Tibial nerve (tissue), 4 donors: ENCODE measurements at regions not wholly inside any gene's neighbourhood (a gene's known extent, or its start where the extent isn't known, plus 50 kb on each side); places are given as distances from the start of the nearest gene placed in this dataset.

Experiments
- DNase-seq, 2 donors: peaks; one replicate each; pipeline ENCODE4 v3.0.0-alpha.2; 2019; ENCODE audit warnings: low spot score in 2 of 2
- H3K27ac ChIP-seq, 4 donors: fragments of 200-600 bp; sonication (generic) in 3 of 4; one replicate each; pipeline ENCODE4 v1.5.1; 2017 to 2019; ENCODE audit warnings: mild to moderate bottlenecking in 1 of 4
- H3K27me3 ChIP-seq, 2 donors: fragments of 200-600 bp; sonication (generic) in 1 of 2; one replicate each; pipeline versions ENCODE4 v1.5.1 to v1.6.0; 2017 to 2019
- H3K36me3 ChIP-seq, 3 donors: fragments of 200-600 bp; sonication (generic); one replicate each; pipeline ENCODE4 v1.5.1; 2018 to 2019
- H3K4me1 ChIP-seq, 4 donors: fragments of 200-600 bp; sonication (generic) in 3 of 4; one replicate each; pipeline ENCODE4 v1.5.1; 2017 to 2019
- H3K4me3 ChIP-seq, 4 donors: fragments of 200-600 bp; sonication (generic) in 3 of 4; one replicate each; pipeline ENCODE4 v1.5.1; 2017 to 2019; ENCODE audit warnings: mild to moderate bottlenecking in 1 of 4, moderate library complexity in 1 of 4
- H3K9me3 ChIP-seq, 4 donors: fragments of 200-600 bp; sonication (generic) in 3 of 4; one replicate each; pipeline ENCODE4 v1.5.1; 2017 to 2019
- EP300 ChIP-seq, 2 donors: sonication (generic); formaldehyde crosslinking; IDR thresholded peaks; one replicate each; pipeline ENCODE4 v1.6.1; 2017; ENCODE audit warnings: antibody characterized with exemption in 2 of 2, mild to moderate bottlenecking in 1 of 2
- POLR2A ChIP-seq, 2 donors: fragments of 450-650 bp; IDR thresholded peaks; one replicate each; pipeline ENCODE4 v1.6.1; 2017; ENCODE audit warnings: antibody characterized with exemption in 2 of 2, mild to moderate bottlenecking in 2 of 2, moderate library complexity in 2 of 2
- WGBS, 2 donors: methylation state at CpG; one replicate each; pipeline ENCODE4 v1.1.5; 2018; 5-methylcytosine and 5-hydroxymethylcytosine counted together
- TF ChIP-seq, protein P1 (sequence below), 5 experiments: fragments of 200-600 bp in 3 of 5; fragments of 450-650 bp in 2 of 5; sonication (generic) in 3 of 5; IDR thresholded peaks; one replicate each; pipeline ENCODE4 v1.5.1; 2016 to 2019; ENCODE audit warnings: antibody characterized with exemption in 5 of 5, mild to moderate bottlenecking in 3 of 5, moderate library complexity in 2 of 5

- Histone ChIP-seq H3K9me3 (no peaks in the 10 kb centered on the region), H3K27me3 (no peaks in the 10 kb centered on the region), H3K36me3 (no peaks in the 10 kb centered on the region), H3K4me3 (no peak overlapping the region), H3K4me1 (peaks cover 0 to 5% (median 0%) of the 10 kb centered on the region in 4 donors), H3K27ac (no peak overlapping the region)
- DNase-seq = no peak
- WGBS, 2 donors = 72 to 75% methylated on average over 5 of the region's 5 CpGs
- TF ChIP-seq POLR2A (IDR thresholded peaks at IDR 0.05) (no peak), EP300 (IDR thresholded peaks at IDR 0.05) (peak in 1 of 2 donors; percentile 18)
These were observed 613.4 kb downstream of the ZPLD1 start for GRCh38 chr3:103048068-103048722.

GRCh38 chr3:103052236-103052830 is 617.5 kb downstream of the ZPLD1 start:
- H3K4me1 ChIP-seq = peaks cover 0 to 5% (median 0%) of the 10 kb centered on the region in 4 donors
- no peaks in the 10 kb centered on the region for H3K9me3 ChIP-seq
- no peak overlapping the region for H3K27ac ChIP-seq
- H3K4me3 ChIP-seq = no peak overlapping the region
- peak; percentile 20 to 47 for DNase-seq
- no peaks in the 10 kb centered on the region for H3K36me3 ChIP-seq
- TF ChIP-seq EP300 (IDR thresholded peaks at IDR 0.05) (peak in 1 of 2 donors; percentile 56), POLR2A (IDR thresholded peaks at IDR 0.05) (no peak)
- TF ChIP-seq, protein P1, sequence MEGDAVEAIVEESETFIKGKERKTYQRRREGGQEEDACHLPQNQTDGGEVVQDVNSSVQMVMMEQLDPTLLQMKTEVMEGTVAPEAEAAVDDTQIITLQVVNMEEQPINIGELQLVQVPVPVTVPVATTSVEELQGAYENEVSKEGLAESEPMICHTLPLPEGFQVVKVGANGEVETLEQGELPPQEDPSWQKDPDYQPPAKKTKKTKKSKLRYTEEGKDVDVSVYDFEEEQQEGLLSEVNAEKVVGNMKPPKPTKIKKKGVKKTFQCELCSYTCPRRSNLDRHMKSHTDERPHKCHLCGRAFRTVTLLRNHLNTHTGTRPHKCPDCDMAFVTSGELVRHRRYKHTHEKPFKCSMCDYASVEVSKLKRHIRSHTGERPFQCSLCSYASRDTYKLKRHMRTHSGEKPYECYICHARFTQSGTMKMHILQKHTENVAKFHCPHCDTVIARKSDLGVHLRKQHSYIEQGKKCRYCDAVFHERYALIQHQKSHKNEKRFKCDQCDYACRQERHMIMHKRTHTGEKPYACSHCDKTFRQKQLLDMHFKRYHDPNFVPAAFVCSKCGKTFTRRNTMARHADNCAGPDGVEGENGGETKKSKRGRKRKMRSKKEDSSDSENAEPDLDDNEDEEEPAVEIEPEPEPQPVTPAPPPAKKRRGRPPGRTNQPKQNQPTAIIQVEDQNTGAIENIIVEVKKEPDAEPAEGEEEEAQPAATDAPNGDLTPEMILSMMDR (IDR thresholded peaks at IDR 0.05) = no peak
- no peaks in the 10 kb centered on the region for H3K27me3 ChIP-seq
- WGBS, 2 donors = 50 to 77% methylated on average over 1 of the region's 1 CpG

DNA sequence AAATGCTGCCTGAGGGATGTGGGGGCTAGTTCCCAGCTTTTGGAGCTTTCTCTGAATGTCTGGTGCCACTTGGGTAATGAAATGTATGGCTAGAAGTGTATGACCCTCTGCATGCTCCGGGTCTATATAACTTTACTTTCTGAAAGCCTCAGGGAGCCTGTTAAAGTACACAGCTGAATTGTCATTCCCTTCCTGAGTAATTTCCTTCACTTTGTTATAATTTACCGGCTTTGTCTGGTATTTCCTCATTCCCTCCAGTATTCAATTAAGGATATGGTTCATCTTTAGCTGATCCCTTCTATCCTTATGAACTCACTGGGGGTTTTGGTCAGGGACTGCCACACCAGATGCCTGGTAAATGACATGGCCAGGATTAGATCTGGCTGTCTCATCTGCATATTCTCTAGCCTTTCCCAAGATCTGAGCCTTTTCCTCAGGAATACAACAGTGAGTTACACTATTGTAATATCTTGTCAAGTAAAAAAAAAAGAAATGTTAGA is 620.3 kb downstream of the ZPLD1 start:
- H3K27me3 ChIP-seq = no peaks in the 10 kb centered on the region
- TF ChIP-seq POLR2A (IDR thresholded peaks at IDR 0.05) (no peak), EP300 (IDR thresholded peaks at IDR 0.05) (no peak)
- TF ChIP-seq, protein P1 (IDR thresholded peaks at IDR 0.05) = no peak
- H3K4me3 ChIP-seq = no peak overlapping the region
- peaks cover 0 to 5% (median 0%) of the 10 kb centered on the region in 4 donors for H3K4me1 ChIP-seq
- H3K36me3 ChIP-seq = no peaks in the 10 kb centered on the region
- H3K9me3 ChIP-seq = no peaks in the 10 kb centered on the region
- H3K27ac ChIP-seq = no peak overlapping the region
- DNase-seq = no peak
- 28 to 58% methylated on average over 2 of the region's 2 CpGs for WGBS, 2 donors

DNA sequence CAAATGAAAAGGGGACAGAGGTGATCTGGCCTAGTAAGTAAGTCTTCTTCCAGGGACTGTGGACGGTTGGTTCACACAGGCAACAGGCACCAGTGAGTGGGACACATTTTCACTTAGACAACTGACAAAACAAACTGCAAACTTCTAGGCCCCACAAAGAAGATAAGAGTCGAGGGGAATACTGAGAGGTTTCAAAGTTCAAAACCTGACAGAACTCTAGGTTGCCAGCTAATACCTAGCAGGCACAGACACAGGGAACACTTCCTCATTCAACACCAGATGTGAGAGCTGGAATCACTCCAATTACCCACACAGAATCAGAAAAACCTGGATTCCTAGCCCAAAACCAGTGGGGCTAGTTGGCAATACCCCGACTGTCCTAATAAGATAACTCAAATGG is 621.7 kb downstream of the ZPLD1 start:
- TF ChIP-seq EP300 (IDR thresholded peaks at IDR 0.05) = no peak
- TF ChIP-seq POLR2A (IDR thresholded peaks at IDR 0.05) = no peak
- DNase-seq = no peak
- Histone ChIP-seq H3K4me3 (no peak overlapping the region), H3K27me3 (no peaks in the 10 kb centered on the region), H3K4me1 (peaks cover 0 to 5% (median 0%) of the 10 kb centered on the region in 4 donors), H3K9me3 (no peaks in the 10 kb centered on the region), H3K27ac (no peak overlapping the region), H3K36me3 (no peaks in the 10 kb centered on the region)
- WGBS, 2 donors = 66 to 72% methylated on average over 3 of the region's 3 CpGs

DNA sequence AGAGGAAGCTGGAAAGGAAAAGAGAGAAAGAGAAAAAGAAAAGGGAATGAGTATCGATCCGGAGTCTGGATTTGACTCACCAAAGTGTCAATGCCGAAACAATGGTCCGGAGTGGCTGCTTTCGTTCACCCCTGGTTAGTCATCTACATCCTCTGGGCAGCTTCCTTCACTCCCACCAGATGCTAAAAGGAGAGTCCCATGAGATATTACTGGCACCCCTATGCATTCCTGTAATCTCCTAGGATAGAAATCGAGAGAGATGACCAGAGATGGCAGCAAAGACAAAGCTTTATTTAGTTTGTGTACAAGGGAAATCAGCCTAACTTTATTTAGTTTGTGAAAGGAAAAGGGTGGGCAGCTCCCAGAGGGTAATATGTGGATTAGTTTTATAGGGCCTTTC is 622.2 kb downstream of the ZPLD1 start:
- Histone ChIP-seq H3K27ac (no peak overlapping the region), H3K4me1 (peaks cover 0 to 5% (median 0%) of the 10 kb centered on the region in 4 donors), H3K9me3 (no peaks in the 10 kb centered on the region), H3K27me3 (no peaks in the 10 kb centered on the region), H3K4me3 (no peak overlapping the region), H3K36me3 (no peaks in the 10 kb centered on the region)
- DNase-seq = no peak
- no peak for TF ChIP-seq EP300 (IDR thresholded peaks at IDR 0.05)
- TF ChIP-seq POLR2A (IDR thresholded peaks at IDR 0.05) = no peak
- 72 to 81% methylated on average over 6 of the region's 6 CpGs for WGBS, 2 donors

DNA sequence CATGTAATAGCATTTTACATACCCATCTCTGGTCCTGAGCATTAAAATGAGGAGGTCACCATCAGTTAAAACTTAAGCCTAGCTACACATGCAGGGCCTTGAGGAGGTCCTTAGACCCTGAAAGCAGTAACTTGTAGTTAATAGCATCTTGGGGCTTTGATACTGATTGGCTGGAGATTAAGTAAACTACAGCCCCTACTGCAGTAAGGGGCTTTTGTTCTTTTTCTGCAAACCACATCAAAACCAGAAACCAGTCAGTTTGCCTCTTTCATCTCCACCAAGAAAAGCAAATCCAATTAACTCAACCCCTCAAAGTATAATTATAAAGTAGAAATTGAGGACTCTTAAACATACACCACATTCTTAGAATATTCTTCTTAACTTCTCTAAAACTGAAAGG is 622.7 kb downstream of the ZPLD1 start:
- TF ChIP-seq, protein P1 (IDR thresholded peaks at IDR 0.05) = no peak
- TF ChIP-seq POLR2A (IDR thresholded peaks at IDR 0.05) (no peak), EP300 (IDR thresholded peaks at IDR 0.05) (no peak)
- Histone ChIP-seq H3K36me3 (no peaks in the 10 kb centered on the region), H3K27me3 (no peaks in the 10 kb centered on the region), H3K4me3 (no peak overlapping the region), H3K27ac (no peak overlapping the region), H3K9me3 (no peaks in the 10 kb centered on the region), H3K4me1 (peaks cover 0 to 5% (median 0%) of the 10 kb centered on the region in 4 donors)
- no peak for DNase-seq
